DND-41 (cell line): ENCODE measurements at regions not wholly inside any gene's neighbourhood (a gene's known extent, or its start where the extent isn't known, plus 50 kb on each side); places are given as distances from the start of the nearest gene placed in this dataset.

ENCODE experiments used
- CTCF ChIP-seq: IDR thresholded peaks from 2 replicates; pipeline ENCODE4 v1.5.1; 2012; ENCODE audit warnings: borderline replicate concordance, low read length, moderate library complexity, mild to moderate bottlenecking; ENCODE audit not compliant: poor library complexity, severe bottlenecking; ENCODE audit errors: extremely low read depth
- EZH2 ChIP-seq: IDR thresholded peaks from 3 replicates; pipeline ENCODE4 v1.6.1; 2012; ENCODE audit warnings: borderline replicate concordance, low read depth, mild to moderate bottlenecking, moderate library complexity, low read length, inconsistent platforms; ENCODE audit not compliant: severe bottlenecking

GRCh38 chr12:19055589-19055988 lies 73.9 kb upstream of the PLEKHA5 start:
- TF ChIP-seq EZH2 (no peak), CTCF (no peak)
